Body of pancreas (tissue), 4 donors: ENCODE measurements at regions not wholly inside any gene's neighbourhood (a gene's known extent, or its start where the extent isn't known, plus 50 kb on each side); places are given as distances from the start of the nearest gene placed in this dataset.

Experiments
- POLR2A ChIP-seq, 3 donors: fragments of 450-650 bp; IDR thresholded peaks; one replicate each; pipeline ENCODE4 v1.6.1; 2016; ENCODE audit warnings: antibody characterized with exemption in 3 of 3, mild to moderate bottlenecking in 2 of 3
- TF ChIP-seq, protein P1 (sequence below), 7 experiments: fragments of 450-650 bp in 4 of 7; fragments of 200-600 bp in 3 of 7; sonication (generic) in 3 of 7; IDR thresholded peaks; one replicate each; pipeline ENCODE4 v1.5.1; 2016 to 2019; ENCODE audit warnings: antibody characterized with exemption in 7 of 7

DNA sequence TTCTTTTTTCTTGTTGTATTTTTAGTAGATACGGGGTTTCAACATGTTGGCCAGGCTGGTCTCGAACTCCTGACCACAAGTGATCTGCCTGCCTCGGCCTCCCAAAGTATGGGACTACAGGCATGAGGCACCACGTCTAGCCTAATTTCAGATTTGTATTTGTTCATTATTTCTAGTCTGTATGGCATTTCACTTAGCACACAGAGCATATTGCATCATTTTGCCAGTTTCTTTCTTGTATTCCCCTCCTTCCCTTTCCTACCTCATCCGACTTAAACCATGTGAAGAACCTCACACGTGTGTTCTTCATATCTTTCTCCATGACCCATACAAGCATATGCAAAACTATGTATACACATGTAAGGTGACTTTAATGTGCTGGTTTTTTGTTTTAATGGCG is 470.0 kb downstream of the CBLN4 start:
- TF ChIP-seq, protein P1, sequence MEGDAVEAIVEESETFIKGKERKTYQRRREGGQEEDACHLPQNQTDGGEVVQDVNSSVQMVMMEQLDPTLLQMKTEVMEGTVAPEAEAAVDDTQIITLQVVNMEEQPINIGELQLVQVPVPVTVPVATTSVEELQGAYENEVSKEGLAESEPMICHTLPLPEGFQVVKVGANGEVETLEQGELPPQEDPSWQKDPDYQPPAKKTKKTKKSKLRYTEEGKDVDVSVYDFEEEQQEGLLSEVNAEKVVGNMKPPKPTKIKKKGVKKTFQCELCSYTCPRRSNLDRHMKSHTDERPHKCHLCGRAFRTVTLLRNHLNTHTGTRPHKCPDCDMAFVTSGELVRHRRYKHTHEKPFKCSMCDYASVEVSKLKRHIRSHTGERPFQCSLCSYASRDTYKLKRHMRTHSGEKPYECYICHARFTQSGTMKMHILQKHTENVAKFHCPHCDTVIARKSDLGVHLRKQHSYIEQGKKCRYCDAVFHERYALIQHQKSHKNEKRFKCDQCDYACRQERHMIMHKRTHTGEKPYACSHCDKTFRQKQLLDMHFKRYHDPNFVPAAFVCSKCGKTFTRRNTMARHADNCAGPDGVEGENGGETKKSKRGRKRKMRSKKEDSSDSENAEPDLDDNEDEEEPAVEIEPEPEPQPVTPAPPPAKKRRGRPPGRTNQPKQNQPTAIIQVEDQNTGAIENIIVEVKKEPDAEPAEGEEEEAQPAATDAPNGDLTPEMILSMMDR (IDR thresholded peaks at IDR 0.05) = no peak
- no peak for TF ChIP-seq POLR2A (IDR thresholded peaks at IDR 0.05)
